Astrocyte (in vitro differentiated cells and primary cell): ENCODE measurements at regions not wholly inside any gene's neighbourhood (a gene's known extent, or its start where the extent isn't known, plus 50 kb on each side); places are given as distances from the start of the nearest gene placed in this dataset.

ENCODE experiments used
- DNase-seq: peaks from one replicate; pipeline ENCODE4 v3.0.0-alpha.2; 2010; ENCODE audit warnings: low read depth
- FAIRE-seq: peaks from 2 replicates; lab custom pipeline; 2011; peaks lifted over from hg19 to GRCh38; lab: Jason Lieb, UNC
- H2AFZ ChIP-seq: 2 replicates; pipeline ENCODE4 v1.6.0; 2012; ENCODE audit warnings: low read depth, low read length, inconsistent platforms
- H3K27ac ChIP-seq: 2 replicates; pipeline ENCODE4 v1.5.1; 2011; ENCODE audit warnings: low read depth, low read length, inconsistent platforms
- H3K27me3 ChIP-seq: 2 replicates; pipeline ENCODE4 v1.6.0; 2011; ENCODE audit warnings: low read length, inconsistent platforms; ENCODE audit not compliant: insufficient read depth
- H3K36me3 ChIP-seq: 2 replicates; pipeline ENCODE4 v1.5.1; 2011; ENCODE audit warnings: low read length, inconsistent platforms; ENCODE audit not compliant: insufficient read depth
- H3K4me1 ChIP-seq: 2 replicates; pipeline ENCODE4 v1.5.1; 2011; ENCODE audit warnings: low read length, inconsistent platforms; ENCODE audit not compliant: insufficient read depth
- H3K4me2 ChIP-seq: 2 replicates; pipeline ENCODE4 v1.6.0; 2012; ENCODE audit warnings: low read length, inconsistent platforms
- H3K4me3 ChIP-seq: 2 replicates; pipeline ENCODE4 v1.5.1; 2011; ENCODE audit warnings: low read depth, mild to moderate bottlenecking, low read length, inconsistent platforms; ENCODE audit not compliant: insufficient read depth
- H3K79me2 ChIP-seq: 2 replicates; pipeline ENCODE4 v1.6.0; 2012; ENCODE audit warnings: mild to moderate bottlenecking, low read length, inconsistent platforms; ENCODE audit not compliant: insufficient read depth
- H3K9ac ChIP-seq: 2 replicates; pipeline ENCODE4 v1.6.0; 2012; ENCODE audit warnings: mild to moderate bottlenecking, low read length, inconsistent platforms
- H3K9me3 ChIP-seq: 2 replicates; pipeline ENCODE4 v1.5.1; 2012; ENCODE audit warnings: low read depth, mild to moderate bottlenecking, low read length, inconsistent platforms; ENCODE audit not compliant: insufficient read depth
- H4K20me1 ChIP-seq: 2 replicates; pipeline ENCODE4 v1.6.0; 2012; ENCODE audit warnings: low read length, inconsistent platforms; ENCODE audit not compliant: insufficient read depth
- H3K27ac Mint-ChIP-seq: one replicate; pipeline ENCODE4 v1.8.0; 2021; ENCODE audit warnings: mild to moderate bottlenecking, mixed read lengths; ENCODE audit not compliant: unreplicated experiment
- H3K27me3 Mint-ChIP-seq: one replicate; pipeline ENCODE4 v1.8.0; 2021; ENCODE audit warnings: low read depth, mixed read lengths; ENCODE audit not compliant: unreplicated experiment
- H3K36me3 Mint-ChIP-seq: one replicate; pipeline ENCODE4 v1.8.0; 2021; ENCODE audit warnings: low read depth, mixed read lengths; ENCODE audit not compliant: unreplicated experiment
- H3K4me1 Mint-ChIP-seq: one replicate; pipeline ENCODE4 v1.8.0; 2021; ENCODE audit warnings: low read depth, mixed read lengths; ENCODE audit not compliant: unreplicated experiment
- H3K4me3 Mint-ChIP-seq: one replicate; pipeline ENCODE4 v1.8.0; 2021; ENCODE audit warnings: mild to moderate bottlenecking, moderate library complexity, mixed read lengths; ENCODE audit not compliant: unreplicated experiment
- H3K9me3 Mint-ChIP-seq: one replicate; pipeline ENCODE4 v1.8.0; 2021; ENCODE audit warnings: mild to moderate bottlenecking, mixed read lengths; ENCODE audit not compliant: unreplicated experiment
- CTCF ChIP-seq: IDR thresholded peaks from 2 replicates; pipeline ENCODE4 v1.5.1; 2011; ENCODE audit warnings: low read depth, mild to moderate bottlenecking, inconsistent platforms, low read length, moderate library complexity; ENCODE audit not compliant: insufficient read depth
- EZH2 ChIP-seq: IDR thresholded peaks from 2 replicates; pipeline ENCODE4 v1.6.1; 2012; ENCODE audit warnings: mild to moderate bottlenecking, low read length, inconsistent platforms; ENCODE audit not compliant: insufficient read depth

- no peak for TF ChIP-seq CTCF
- H3K27me3 ChIP-seq, result peaks cover 2% of the 10 kb centered on the region
- Mint-ChIP-seq H3K27ac (no peak overlapping the region), H3K4me1 (peaks cover 12% of the 10 kb centered on the region), H3K27me3 (peaks cover 16% of the 10 kb centered on the region), H3K9me3 (no peaks in the 10 kb centered on the region), H3K4me3 (no peak overlapping the region), H3K36me3 (no peaks in the 10 kb centered on the region)
- no peaks in the 10 kb centered on the region for H3K79me2 ChIP-seq
- H3K27ac ChIP-seq, result peak overlapping the region; percentile 40
- H2AFZ ChIP-seq, result peak overlapping the region; percentile 86
- H3K36me3 ChIP-seq, result no peaks in the 10 kb centered on the region
- H4K20me1 ChIP-seq, result no peaks in the 10 kb centered on the region
- H3K4me2 ChIP-seq, result peak overlapping the region; percentile 81
- peak overlapping the region; percentile 19 for H3K4me3 ChIP-seq
- peaks cover 28% of the 10 kb centered on the region for H3K4me1 ChIP-seq
- DNase-seq, result peak; percentile 39
- peak overlapping the region; percentile 65 for H3K9ac ChIP-seq
- no peak for FAIRE-seq
- no peaks in the 10 kb centered on the region for H3K9me3 ChIP-seq
These were observed 63.7 kb upstream of the POU3F3 start for GRCh38 chr2:104790100-104790811.

DNA sequence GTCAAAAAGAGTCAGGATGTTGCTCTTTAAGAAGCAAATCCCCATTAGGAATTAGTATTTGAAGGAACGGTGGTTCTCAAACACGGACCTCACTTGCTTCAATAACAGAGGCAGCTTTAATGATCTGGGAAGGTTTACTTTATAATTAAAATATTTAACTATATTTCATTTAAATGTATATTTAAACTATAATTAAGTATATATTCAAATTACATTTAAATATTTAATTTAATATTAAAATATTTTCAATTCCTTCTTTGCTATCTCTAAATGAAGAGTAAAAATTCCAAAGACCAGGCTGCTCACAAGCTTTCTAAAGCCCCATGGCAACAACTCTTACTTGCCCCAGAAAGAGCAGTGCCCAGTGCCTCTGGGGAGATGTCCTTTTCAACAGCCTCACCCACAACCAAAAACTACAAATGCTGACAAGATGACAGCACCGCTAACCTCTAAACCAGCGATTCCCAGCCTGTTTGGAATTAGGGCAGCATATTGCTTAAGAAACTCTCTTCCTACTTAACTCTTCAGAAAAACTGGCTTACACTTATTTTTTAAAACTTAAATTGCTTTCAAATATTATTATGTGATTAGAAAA, 62.9 kb upstream of the POU3F3 start:
- H3K36me3 ChIP-seq, result no peaks in the 10 kb centered on the region
- H3K9ac ChIP-seq, result no peak overlapping the region
- no peak overlapping the region for H3K4me3 Mint-ChIP-seq
- peaks cover 31% of the 10 kb centered on the region for H3K4me1 ChIP-seq
- no peaks in the 10 kb centered on the region for H3K9me3 ChIP-seq
- peaks cover 2% of the 10 kb centered on the region for H3K27me3 ChIP-seq
- H3K79me2 ChIP-seq, result no peaks in the 10 kb centered on the region
- H3K4me1 Mint-ChIP-seq, result peaks cover 18% of the 10 kb centered on the region
- H3K27me3 Mint-ChIP-seq, result peaks cover 14% of the 10 kb centered on the region
- TF ChIP-seq CTCF, result no peak
- TF ChIP-seq EZH2, result no peak
- H3K4me2 ChIP-seq, result no peak overlapping the region
- DNase-seq (no peak), FAIRE-seq (no peak)
- no peak overlapping the region for H2AFZ ChIP-seq
- H3K27ac Mint-ChIP-seq, result no peak overlapping the region
- H3K36me3 Mint-ChIP-seq, result no peaks in the 10 kb centered on the region
- no peak overlapping the region for H3K4me3 ChIP-seq
- peaks cover 4% of the 10 kb centered on the region for H3K9me3 Mint-ChIP-seq
- H4K20me1 ChIP-seq, result no peaks in the 10 kb centered on the region
- H3K27ac ChIP-seq, result no peak overlapping the region

DNA sequence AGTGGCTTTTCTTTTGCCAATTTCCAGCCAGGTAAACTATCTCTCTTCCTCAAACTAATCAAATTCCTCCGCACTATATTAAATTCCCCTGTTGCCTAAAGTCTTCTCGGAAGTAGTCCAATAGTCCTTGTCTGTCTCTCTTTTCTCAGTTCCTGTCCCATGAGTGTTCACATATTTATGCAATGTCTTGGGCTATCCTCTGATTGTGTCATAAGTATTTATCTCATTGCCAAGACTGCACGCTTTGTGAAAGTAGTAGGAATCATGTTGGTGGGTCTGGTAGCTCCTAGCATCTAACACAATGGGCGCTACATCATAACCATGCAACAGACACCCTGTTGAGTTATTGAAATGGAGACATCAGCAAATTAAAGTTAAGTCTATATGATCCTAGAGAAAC, 59.9 kb upstream of the POU3F3 start:
- H3K9ac ChIP-seq, result peak overlapping the region; percentile 36
- H3K4me1 Mint-ChIP-seq, result peaks cover 18% of the 10 kb centered on the region
- DNase-seq (peak; percentile 86), FAIRE-seq (no peak)
- no peak overlapping the region for H3K4me3 ChIP-seq
- H3K9me3 ChIP-seq, result no peaks in the 10 kb centered on the region
- H3K36me3 Mint-ChIP-seq, result no peaks in the 10 kb centered on the region
- H3K27me3 Mint-ChIP-seq, result peaks cover 5% of the 10 kb centered on the region
- H3K27ac Mint-ChIP-seq, result peak overlapping the region; percentile 59
- H3K4me3 Mint-ChIP-seq, result peak overlapping the region; percentile 3
- H3K9me3 Mint-ChIP-seq, result peaks cover 4% of the 10 kb centered on the region
- H3K79me2 ChIP-seq, result no peaks in the 10 kb centered on the region
- H3K4me2 ChIP-seq, result peak overlapping the region; percentile 51
- peak overlapping the region; percentile 66 for H3K27ac ChIP-seq
- H2AFZ ChIP-seq, result no peak overlapping the region
- TF ChIP-seq EZH2 (no peak), CTCF (no peak)
- no peaks in the 10 kb centered on the region for H3K36me3 ChIP-seq
- H3K27me3 ChIP-seq, result no peaks in the 10 kb centered on the region
- no peaks in the 10 kb centered on the region for H4K20me1 ChIP-seq
- H3K4me1 ChIP-seq, result peaks cover 31% of the 10 kb centered on the region
